ENCODE measurements at regions not wholly inside any gene's neighbourhood (a gene's known extent, or its start where the extent isn't known, plus 50 kb on each side); places are given as distances from the start of the nearest gene placed in this dataset.

DNA sequence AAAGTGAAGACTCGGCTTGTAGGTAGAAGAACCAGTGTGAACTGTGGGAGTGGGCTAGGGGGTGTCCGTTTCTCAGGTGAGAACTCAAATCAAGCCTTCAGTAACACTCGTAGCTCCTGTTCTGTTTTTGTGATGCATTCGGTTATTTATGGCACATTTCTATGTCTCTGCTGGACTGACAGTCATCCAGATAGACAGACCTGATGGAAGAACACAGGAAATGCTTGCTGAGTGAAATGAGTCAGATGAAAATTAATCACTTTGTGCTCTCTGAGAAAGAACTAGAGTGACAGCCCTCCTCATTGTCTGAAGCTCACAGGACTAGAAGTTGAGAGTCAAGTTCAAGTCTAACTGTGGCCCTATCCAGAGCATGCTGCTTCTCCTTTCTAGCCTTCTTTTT lies 360.1 kb upstream of the PLXNA2 start:
- Histone ChIP-seq H3K4me3 (ENCODE audit: low read depth in 1 of 5, low read length in 5 of 5) (no peak overlapping the region), H3K4me1 (ENCODE audit: control insufficient read depth in 5 of 5, insufficient read depth in 5 of 5, low read length in 5 of 5) (peaks cover 0 to 8% (median 6%) of the 10 kb centered on the region in 5 donors), H3K9ac (ENCODE audit: low read length in 5 of 5) (no peak overlapping the region), H3K9me3 (ENCODE audit: control insufficient read depth in 5 of 5, low read length in 5 of 5) (no peaks in the 10 kb centered on the region), H3K36me3 (ENCODE audit: control insufficient read depth in 5 of 5, insufficient read depth in 5 of 5, low read length in 5 of 5) (no peaks in the 10 kb centered on the region), H3K27me3 (ENCODE audit: control insufficient read depth in 5 of 5, insufficient read depth in 4 of 5, low read length in 5 of 5) (no peaks in the 10 kb centered on the region), H3K27ac (ENCODE audit: low read depth, low read length) (no peak overlapping the region)

GRCh38 chr1:208606959-208607358 lies 362.8 kb upstream of the PLXNA2 start:
- Histone ChIP-seq H3K36me3 (ENCODE audit: control insufficient read depth in 5 of 5, insufficient read depth in 5 of 5, low read length in 5 of 5) (no peaks in the 10 kb centered on the region), H3K27me3 (ENCODE audit: control insufficient read depth in 5 of 5, insufficient read depth in 4 of 5, low read length in 5 of 5) (no peaks in the 10 kb centered on the region), H3K4me3 (ENCODE audit: low read depth in 1 of 5, low read length in 5 of 5) (no peak overlapping the region), H3K27ac (ENCODE audit: low read depth, low read length) (no peak overlapping the region), H3K4me1 (ENCODE audit: control insufficient read depth in 5 of 5, insufficient read depth in 5 of 5, low read length in 5 of 5) (peaks cover 0 to 1% (median under 1%) of the 10 kb centered on the region in 5 donors), H3K9me3 (ENCODE audit: control insufficient read depth in 5 of 5, low read length in 5 of 5) (no peaks in the 10 kb centered on the region), H3K9ac (ENCODE audit: low read length in 5 of 5) (no peak overlapping the region)

- Histone ChIP-seq H3K9me3 (ENCODE audit: control insufficient read depth in 5 of 5, low read length in 5 of 5) (no peaks in the 10 kb centered on the region), H3K36me3 (ENCODE audit: control insufficient read depth in 5 of 5, insufficient read depth in 5 of 5, low read length in 5 of 5) (no peaks in the 10 kb centered on the region), H3K9ac (ENCODE audit: low read length in 5 of 5) (no peak overlapping the region), H3K4me1 (ENCODE audit: control insufficient read depth in 5 of 5, insufficient read depth in 5 of 5, low read length in 5 of 5) (no peaks in the 10 kb centered on the region), H3K27ac (ENCODE audit: low read depth, low read length) (no peak overlapping the region), H3K27me3 (ENCODE audit: control insufficient read depth in 5 of 5, insufficient read depth in 4 of 5, low read length in 5 of 5) (no peaks in the 10 kb centered on the region), H3K4me3 (ENCODE audit: low read depth in 1 of 5, low read length in 5 of 5) (no peak overlapping the region)
Observed at GRCh38 chr1:208607616-208608015, 363.4 kb upstream of the PLXNA2 start.

DNA sequence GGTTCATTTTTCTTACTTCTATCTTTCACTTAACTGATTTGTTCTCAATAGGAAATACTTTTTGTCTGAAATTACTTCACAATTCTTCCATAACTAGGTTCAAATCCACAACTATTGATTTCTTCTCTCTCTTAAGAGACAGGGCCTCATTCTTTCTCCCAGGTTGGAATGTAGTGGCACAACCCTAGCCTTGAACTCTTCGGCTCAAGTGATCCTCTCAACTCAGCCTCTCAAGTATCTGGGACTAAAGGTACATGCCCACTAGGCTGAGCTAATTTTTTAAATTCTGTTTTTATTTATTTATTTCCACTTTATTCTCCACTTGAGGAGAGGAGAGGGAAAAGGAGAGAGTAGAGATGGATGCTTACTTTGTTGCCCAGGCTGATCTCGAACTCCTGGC lies 370.4 kb upstream of the PLXNA2 start:
- Histone ChIP-seq H3K36me3 (ENCODE audit: control insufficient read depth in 5 of 5, insufficient read depth in 5 of 5, low read length in 5 of 5) (no peaks in the 10 kb centered on the region), H3K9ac (ENCODE audit: low read length in 5 of 5) (no peak overlapping the region), H3K9me3 (ENCODE audit: control insufficient read depth in 5 of 5, low read length in 5 of 5) (peaks cover 0 to 2% (median 2%) of the 10 kb centered on the region in 5 donors), H3K27me3 (ENCODE audit: control insufficient read depth in 5 of 5, insufficient read depth in 4 of 5, low read length in 5 of 5) (no peaks in the 10 kb centered on the region), H3K4me3 (ENCODE audit: low read depth in 1 of 5, low read length in 5 of 5) (no peak overlapping the region), H3K27ac (ENCODE audit: low read depth, low read length) (no peak overlapping the region), H3K4me1 (ENCODE audit: control insufficient read depth in 5 of 5, insufficient read depth in 5 of 5, low read length in 5 of 5) (no peaks in the 10 kb centered on the region)

GRCh38 chr1:208615371-208615770 lies 371.2 kb upstream of the PLXNA2 start:
- Histone ChIP-seq H3K9ac (ENCODE audit: low read length in 5 of 5) (no peak overlapping the region), H3K4me1 (ENCODE audit: control insufficient read depth in 5 of 5, insufficient read depth in 5 of 5, low read length in 5 of 5) (no peaks in the 10 kb centered on the region)

DNA sequence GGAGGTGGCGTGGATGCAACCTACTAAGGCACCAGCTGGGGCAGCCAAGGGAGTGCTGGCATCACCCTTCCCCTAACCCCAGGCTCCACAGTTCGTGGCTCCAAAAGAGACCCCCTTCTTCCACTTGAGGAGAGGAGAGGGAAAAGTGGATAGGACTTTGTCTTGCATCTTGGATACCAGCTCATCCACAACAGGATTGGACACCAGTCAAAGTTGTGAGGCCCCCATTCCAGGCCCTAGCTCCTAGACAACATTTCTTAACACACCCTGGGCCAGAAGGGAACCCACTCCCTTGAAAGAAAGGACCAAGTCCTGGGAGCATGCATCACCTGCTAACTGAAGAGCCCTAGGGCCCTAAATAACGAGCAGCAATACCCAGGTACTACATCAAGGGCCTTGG lies 372.6 kb upstream of the PLXNA2 start:
- H3K9me3 ChIP-seq (ENCODE audit: control insufficient read depth in 5 of 5, low read length in 5 of 5) = peaks cover 0 to 17% (median 11%) of the 10 kb centered on the region in 5 donors
- no peaks in the 10 kb centered on the region for H3K27me3 ChIP-seq (ENCODE audit: control insufficient read depth in 5 of 5, insufficient read depth in 4 of 5, low read length in 5 of 5)
- H3K9ac ChIP-seq (ENCODE audit: low read length in 5 of 5) = no peak overlapping the region
- H3K4me1 ChIP-seq (ENCODE audit: control insufficient read depth in 5 of 5, insufficient read depth in 5 of 5, low read length in 5 of 5) = no peaks in the 10 kb centered on the region
- H3K36me3 ChIP-seq (ENCODE audit: control insufficient read depth in 5 of 5, insufficient read depth in 5 of 5, low read length in 5 of 5) = no peaks in the 10 kb centered on the region
- no peak overlapping the region for H3K4me3 ChIP-seq (ENCODE audit: low read depth in 1 of 5, low read length in 5 of 5)
- H3K27ac ChIP-seq (ENCODE audit: low read depth, low read length) = no peak overlapping the region

More at GRCh38 chr1:208615371-208615770, 371.2 kb upstream of the PLXNA2 start:
- no peak overlapping the region for H3K27ac ChIP-seq (ENCODE audit: low read depth, low read length)
- no peaks in the 10 kb centered on the region for H3K27me3 ChIP-seq (ENCODE audit: control insufficient read depth in 5 of 5, insufficient read depth in 4 of 5, low read length in 5 of 5)
- H3K36me3 ChIP-seq (ENCODE audit: control insufficient read depth in 5 of 5, insufficient read depth in 5 of 5, low read length in 5 of 5) = no peaks in the 10 kb centered on the region
- H3K9me3 ChIP-seq (ENCODE audit: control insufficient read depth in 5 of 5, low read length in 5 of 5) = peaks cover 0 to 4% (median 2%) of the 10 kb centered on the region in 5 donors
- H3K4me3 ChIP-seq (ENCODE audit: low read depth in 1 of 5, low read length in 5 of 5) = no peak overlapping the region

DNA sequence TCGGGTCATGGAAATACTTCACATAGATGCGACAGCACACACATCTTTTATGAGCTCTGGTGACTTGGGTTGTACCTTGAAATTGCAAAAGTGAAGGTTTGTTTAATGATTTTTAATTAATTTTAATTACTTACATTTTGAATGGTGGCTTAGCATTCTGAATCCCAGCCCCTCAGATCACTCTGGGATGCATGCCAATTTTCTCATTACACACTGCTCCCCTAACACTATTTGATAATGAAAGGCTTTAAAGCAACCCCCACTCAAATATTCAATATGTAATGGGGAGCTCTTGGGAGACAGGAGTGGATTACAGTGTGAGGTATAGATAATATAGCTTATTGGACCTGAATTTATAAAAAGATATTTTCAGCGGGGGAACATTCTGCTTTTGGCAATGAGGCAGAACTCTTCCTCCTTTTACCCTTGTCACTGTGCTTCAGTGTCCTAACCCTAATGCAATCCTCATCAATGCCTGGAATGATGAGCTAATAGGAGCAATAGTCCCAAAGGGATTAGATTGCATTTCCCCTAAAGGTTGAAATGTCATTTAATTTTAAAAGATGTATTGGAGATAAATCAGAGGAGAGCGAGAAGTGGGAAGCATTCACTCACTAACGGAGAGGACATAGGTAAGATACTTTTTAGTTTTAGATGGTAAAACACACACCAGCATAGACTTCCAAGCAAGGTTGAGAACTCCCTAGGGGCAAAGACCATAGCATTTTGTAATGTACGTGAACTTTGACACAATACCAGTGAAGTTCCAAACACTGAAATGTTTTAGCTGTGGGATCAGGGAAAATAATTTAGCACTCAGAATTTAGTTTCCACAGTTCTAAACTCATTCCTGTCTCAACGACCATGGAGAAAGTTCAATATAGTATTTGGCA lies 384.1 kb upstream of the PLXNA2 start:
- H3K36me3 ChIP-seq (ENCODE audit: control insufficient read depth in 5 of 5, insufficient read depth in 5 of 5, low read length in 5 of 5) = no peaks in the 10 kb centered on the region
- H3K4me1 ChIP-seq (ENCODE audit: control insufficient read depth in 5 of 5, insufficient read depth in 5 of 5, low read length in 5 of 5) = peaks cover 0 to 31% (median 16%) of the 10 kb centered on the region in 5 donors
- H3K27ac ChIP-seq (ENCODE audit: low read depth, low read length) = peak overlapping the region; percentile 11
- H3K27me3 ChIP-seq (ENCODE audit: control insufficient read depth in 5 of 5, insufficient read depth in 4 of 5, low read length in 5 of 5) = no peaks in the 10 kb centered on the region
- no peak overlapping the region for H3K9ac ChIP-seq (ENCODE audit: low read length in 5 of 5)
- peaks cover 0 to 3% (median 0%) of the 10 kb centered on the region in 5 donors for H3K9me3 ChIP-seq (ENCODE audit: control insufficient read depth in 5 of 5, low read length in 5 of 5)
- no peak overlapping the region for H3K4me3 ChIP-seq (ENCODE audit: low read depth in 1 of 5, low read length in 5 of 5)

GRCh38 chr1:208631092-208631491 lies 386.9 kb upstream of the PLXNA2 start:
- H3K27me3 ChIP-seq (ENCODE audit: control insufficient read depth in 5 of 5, insufficient read depth in 4 of 5, low read length in 5 of 5) = no peaks in the 10 kb centered on the region
- no peak overlapping the region for H3K27ac ChIP-seq (ENCODE audit: low read depth, low read length)
- H3K9me3 ChIP-seq (ENCODE audit: control insufficient read depth in 5 of 5, low read length in 5 of 5) = no peaks in the 10 kb centered on the region
- H3K4me3 ChIP-seq (ENCODE audit: low read depth in 1 of 5, low read length in 5 of 5) = peak overlapping the region in 1 of 5 donors; percentile 21
- H3K4me1 ChIP-seq (ENCODE audit: control insufficient read depth in 5 of 5, insufficient read depth in 5 of 5, low read length in 5 of 5) = peaks cover 0 to 31% (median 16%) of the 10 kb centered on the region in 5 donors
- H3K9ac ChIP-seq (ENCODE audit: low read length in 5 of 5) = peak overlapping the region in 1 of 5 donors; percentile 4
- no peaks in the 10 kb centered on the region for H3K36me3 ChIP-seq (ENCODE audit: control insufficient read depth in 5 of 5, insufficient read depth in 5 of 5, low read length in 5 of 5)

GRCh38 chr1:208631506-208631905 lies 387.3 kb upstream of the PLXNA2 start:
- H3K9ac ChIP-seq (ENCODE audit: low read length in 5 of 5) = no peak overlapping the region
- no peaks in the 10 kb centered on the region for H3K27me3 ChIP-seq (ENCODE audit: control insufficient read depth in 5 of 5, insufficient read depth in 4 of 5, low read length in 5 of 5)
- no peaks in the 10 kb centered on the region for H3K36me3 ChIP-seq (ENCODE audit: control insufficient read depth in 5 of 5, insufficient read depth in 5 of 5, low read length in 5 of 5)
- no peak overlapping the region for H3K27ac ChIP-seq (ENCODE audit: low read depth, low read length)
- peak overlapping the region in 1 of 5 donors; percentile 21 for H3K4me3 ChIP-seq (ENCODE audit: low read depth in 1 of 5, low read length in 5 of 5)
- no peaks in the 10 kb centered on the region for H3K9me3 ChIP-seq (ENCODE audit: control insufficient read depth in 5 of 5, low read length in 5 of 5)
- H3K4me1 ChIP-seq (ENCODE audit: control insufficient read depth in 5 of 5, insufficient read depth in 5 of 5, low read length in 5 of 5) = peaks cover 0 to 31% (median 16%) of the 10 kb centered on the region in 5 donors

- Histone ChIP-seq H3K4me3 (ENCODE audit: low read depth in 1 of 5, low read length in 5 of 5) (no peak overlapping the region), H3K36me3 (ENCODE audit: control insufficient read depth in 5 of 5, insufficient read depth in 5 of 5, low read length in 5 of 5) (no peaks in the 10 kb centered on the region), H3K4me1 (ENCODE audit: control insufficient read depth in 5 of 5, insufficient read depth in 5 of 5, low read length in 5 of 5) (peaks cover 0 to 24% (median 8%) of the 10 kb centered on the region in 5 donors), H3K9ac (ENCODE audit: low read length in 5 of 5) (no peak overlapping the region), H3K27ac (ENCODE audit: low read depth, low read length) (no peak overlapping the region), H3K9me3 (ENCODE audit: control insufficient read depth in 5 of 5, low read length in 5 of 5) (no peaks in the 10 kb centered on the region), H3K27me3 (ENCODE audit: control insufficient read depth in 5 of 5, insufficient read depth in 4 of 5, low read length in 5 of 5) (no peaks in the 10 kb centered on the region)
Observed at GRCh38 chr1:208634346-208635140, 390.4 kb upstream of the PLXNA2 start.
